ENCODE measurements at regions not wholly inside any gene's neighbourhood (a gene's known extent, or its start where the extent isn't known, plus 50 kb on each side); places are given as distances from the start of the nearest gene placed in this dataset.

DNA sequence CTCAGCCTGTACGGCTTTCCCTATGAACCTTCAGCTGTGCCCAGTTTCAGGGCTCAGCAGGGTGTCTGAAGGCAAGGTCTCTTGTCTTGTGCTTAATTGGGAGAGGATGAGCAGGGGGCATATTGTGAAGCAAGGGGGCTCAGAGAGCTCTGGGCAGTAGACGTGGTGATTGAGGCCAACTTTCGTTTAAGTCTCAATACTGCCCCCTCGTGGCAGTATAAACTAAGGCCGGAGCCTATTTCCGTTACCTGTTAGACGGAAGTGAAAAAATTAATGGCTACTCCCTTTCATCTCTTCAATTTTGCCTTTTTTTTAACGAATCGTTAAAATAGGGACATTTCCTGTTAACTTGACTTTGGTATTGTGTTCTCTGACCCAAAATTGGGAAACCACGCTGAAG is 193.4 kb downstream of the TDRD15 start:
- TF ChIP-seq POLR2AphosphoS5 (IDR thresholded peaks at IDR 0.05; ENCODE audit: low read depth, low read length): no peak
- no peak for TF ChIP-seq FOXP2 (optimal IDR thresholded peaks at IDR 0.05; ENCODE audit: borderline replicate concordance, extremely low read depth, extremely low read length, insufficient read depth)
- TF ChIP-seq TAF1 (IDR thresholded peaks at IDR 0.05; ENCODE audit: borderline replicate concordance, insufficient read depth, low read length): no peak
- no peak for TF ChIP-seq SIN3A (IDR thresholded peaks at IDR 0.05; ENCODE audit: borderline replicate concordance, insufficient read depth, low read length)

Measured in PFSK-1 (cell line).